Smooth muscle cell (in vitro differentiated cells): ENCODE measurements at regions not wholly inside any gene's neighbourhood (a gene's known extent, or its start where the extent isn't known, plus 50 kb on each side); places are given as distances from the start of the nearest gene placed in this dataset.
"Not testable (repeated sequence)": the region's sequence is repeated elsewhere in the genome, so short reads cannot be mapped to it uniquely, and the experiment has no call there.

Experiments
- DNase-seq: peaks from one replicate; lab custom pipeline; 2025; ENCODE audit not compliant: unreplicated experiment; lab: John Stamatoyannopoulos, UW
- H2AFZ ChIP-seq: fragments of 200-600 bp; sonication (generic); 2 replicates; pipeline ENCODE4 v1.6.0; 2016; ENCODE audit warnings: antibody characterized with exemption, low read depth, mild to moderate bottlenecking
- H3F3A ChIP-seq: fragments of 200-600 bp; sonication (generic); 2 replicates; pipeline ENCODE4 v1.6.0; 2017; ENCODE audit warnings: antibody characterized with exemption, low read depth
- H3K27ac ChIP-seq: fragments of 200-600 bp; sonication (generic); 2 replicates; pipeline ENCODE4 v1.5.1; 2016; ENCODE audit warnings: low read depth, mild to moderate bottlenecking
- H3K27me3 ChIP-seq: fragments of 200-600 bp; sonication (generic); 2 replicates; pipeline ENCODE4 v1.6.1; 2016; ENCODE audit warnings: low read depth, mild to moderate bottlenecking
- H3K36me3 ChIP-seq: fragments of 200-600 bp; sonication (generic); 2 replicates; pipeline ENCODE4 v1.5.1; 2016; ENCODE audit warnings: low read depth
- H3K4me1 ChIP-seq: fragments of 200-600 bp; sonication (generic); 2 replicates; pipeline ENCODE4 v1.5.1; 2016; ENCODE audit warnings: low read depth
- H3K4me2 ChIP-seq: fragments of 200-600 bp; sonication (generic); 2 replicates; pipeline ENCODE4 v1.6.0; 2016; ENCODE audit warnings: mild to moderate bottlenecking
- H3K4me3 ChIP-seq: fragments of 200-600 bp; sonication (generic); 2 replicates; pipeline ENCODE4 v1.5.1; 2016; ENCODE audit warnings: mild to moderate bottlenecking
- H3K79me2 ChIP-seq: fragments of 200-600 bp; sonication (generic); 2 replicates; pipeline ENCODE4 v1.6.0; 2016; ENCODE audit warnings: low read depth, mild to moderate bottlenecking
- H3K9ac ChIP-seq: fragments of 200-600 bp; sonication (generic); 2 replicates; pipeline ENCODE4 v1.6.0; 2016; ENCODE audit warnings: low read depth
- H3K9me3 ChIP-seq: fragments of 200-600 bp; sonication (generic); replicated peaks from 2 replicates; pipeline ENCODE4 v1.5.1; 2016; ENCODE audit warnings: low read depth
- H4K20me1 ChIP-seq: fragments of 200-600 bp; sonication (generic); 2 replicates; pipeline ENCODE4 v1.6.0; 2016; ENCODE audit warnings: low read depth
- CTCF ChIP-seq: fragments of 200-600 bp; sonication (generic); IDR thresholded peaks from 2 replicates; pipeline ENCODE4 v1.5.1; 2017; ENCODE audit warnings: borderline replicate concordance, mild to moderate bottlenecking, antibody characterized with exemption; ENCODE audit not compliant: insufficient read depth, poor library complexity, severe bottlenecking
- WGBS: methylation state at CpG from one replicate; pipeline ENCODE4 v1.1.7; 2016; ENCODE audit warnings: low lambda C conversion rate; 5-methylcytosine and 5-hydroxymethylcytosine counted together

- Histone ChIP-seq H3K9ac (no peak overlapping the region), H3K4me1 (peaks cover 4% of the 10 kb centered on the region), H3K27ac (no peak overlapping the region), H3K27me3 (peaks cover 24% of the 10 kb centered on the region), H3K4me2 (no peak overlapping the region), H2AFZ (no peak overlapping the region), H4K20me1 (no peaks in the 10 kb centered on the region), H3F3A (no peaks in the 10 kb centered on the region), H3K79me2 (no peaks in the 10 kb centered on the region), H3K36me3 (no peaks in the 10 kb centered on the region), H3K4me3 (no peak overlapping the region), H3K9me3 (no peaks in the 10 kb centered on the region)
- no peak for DNase-seq
- WGBS = 86% methylated on average over 7 of the region's 7 CpGs
- TF ChIP-seq CTCF = no peak
Observed at GRCh38 chr7:65265933-65266519, 107.6 kb upstream of the ZNF92 start.

- H3K79me2 ChIP-seq = no peaks in the 10 kb centered on the region
- WGBS = 90% methylated on average over 5 of the region's 5 CpGs
- peaks cover 4% of the 10 kb centered on the region for H3K4me1 ChIP-seq
- no peak overlapping the region for H2AFZ ChIP-seq
- H3K9me3 ChIP-seq = no peaks in the 10 kb centered on the region
- TF ChIP-seq CTCF = no peak
- no peak for DNase-seq
- no peaks in the 10 kb centered on the region for H4K20me1 ChIP-seq
- peaks cover 6% of the 10 kb centered on the region for H3K27me3 ChIP-seq
- H3K9ac ChIP-seq = no peak overlapping the region
- no peak overlapping the region for H3K27ac ChIP-seq
- H3F3A ChIP-seq = no peaks in the 10 kb centered on the region
- H3K4me2 ChIP-seq = no peak overlapping the region
- no peak overlapping the region for H3K4me3 ChIP-seq
- H3K36me3 ChIP-seq = no peaks in the 10 kb centered on the region
Observed at GRCh38 chr7:65264258-65264657, 109.4 kb upstream of the ZNF92 start.

- WGBS = 6% methylated on average over 5 of the region's 6 CpGs
- H2AFZ ChIP-seq, DNase-seq, H3K4me2 ChIP-seq, H4K20me1 ChIP-seq, H3K27me3 ChIP-seq, H3K4me3 ChIP-seq, H3K36me3 ChIP-seq, H3K9ac ChIP-seq, H3K9me3 ChIP-seq, H3K4me1 ChIP-seq, H3K27ac ChIP-seq, H3F3A ChIP-seq, H3K79me2 ChIP-seq: not testable (repeated sequence)
Observed at GRCh38 chr7:65260673-65261072, 113.0 kb upstream of the ZNF92 start.

- not testable (repeated sequence) for H3K9ac ChIP-seq, H3F3A ChIP-seq, H3K79me2 ChIP-seq, H4K20me1 ChIP-seq, H3K27ac ChIP-seq, H3K36me3 ChIP-seq, H3K4me1 ChIP-seq, H3K4me2 ChIP-seq, H3K27me3 ChIP-seq, DNase-seq, H2AFZ ChIP-seq, H3K9me3 ChIP-seq, H3K4me3 ChIP-seq
- WGBS = 35% methylated on average over 8 of the region's 10 CpGs
Observed at GRCh38 chr7:65259864-65260525, 113.7 kb upstream of the ZNF92 start.
